Kidney glomerular epithelial cell (primary cell): ENCODE measurements at regions not wholly inside any gene's neighbourhood (a gene's known extent, or its start where the extent isn't known, plus 50 kb on each side); places are given as distances from the start of the nearest gene placed in this dataset.

Source experiments
- DNase-seq: peaks from one replicate; lab custom pipeline; 2025; lab: John Stamatoyannopoulos, UW

DNA sequence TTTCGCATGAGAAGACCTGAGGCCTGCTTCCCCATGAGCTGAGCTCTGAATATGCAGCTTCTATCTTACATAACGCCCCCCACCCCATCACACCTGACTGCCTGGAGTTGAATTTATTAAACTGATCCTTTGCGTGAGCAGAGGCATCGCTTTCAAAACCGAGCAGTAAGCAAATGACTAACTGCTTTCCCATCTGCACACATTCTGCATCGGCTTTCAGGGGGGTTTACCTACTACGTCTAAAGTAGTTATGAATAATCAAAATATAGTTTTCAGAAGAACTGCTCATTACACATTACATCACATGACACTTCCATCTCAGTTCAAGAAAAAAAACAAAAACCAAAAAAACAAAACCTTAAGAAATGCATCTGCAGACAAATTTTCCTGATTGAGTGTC is 54.7 kb upstream of the EGR2 start:
- no peak for DNase-seq

DNA sequence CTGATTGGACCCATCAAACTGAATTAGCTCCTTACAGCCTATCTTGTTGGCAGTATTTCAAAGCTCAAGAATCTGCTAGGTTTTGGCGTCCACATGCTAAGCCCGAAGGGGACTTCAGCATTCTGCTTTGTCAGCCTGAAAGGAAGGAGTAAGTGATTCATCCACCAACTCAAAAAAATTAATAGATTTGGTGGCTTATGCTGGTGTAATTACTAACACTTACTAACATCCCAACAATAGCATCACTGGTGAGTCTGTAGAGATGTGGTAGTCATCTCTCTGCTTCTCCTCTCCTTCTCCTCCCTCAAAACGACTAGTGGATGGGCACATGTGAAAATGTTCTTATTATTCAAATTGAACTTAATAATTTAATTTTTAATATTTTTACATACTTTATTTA is 53.8 kb upstream of the EGR2 start:
- DNase-seq: no peak

DNA sequence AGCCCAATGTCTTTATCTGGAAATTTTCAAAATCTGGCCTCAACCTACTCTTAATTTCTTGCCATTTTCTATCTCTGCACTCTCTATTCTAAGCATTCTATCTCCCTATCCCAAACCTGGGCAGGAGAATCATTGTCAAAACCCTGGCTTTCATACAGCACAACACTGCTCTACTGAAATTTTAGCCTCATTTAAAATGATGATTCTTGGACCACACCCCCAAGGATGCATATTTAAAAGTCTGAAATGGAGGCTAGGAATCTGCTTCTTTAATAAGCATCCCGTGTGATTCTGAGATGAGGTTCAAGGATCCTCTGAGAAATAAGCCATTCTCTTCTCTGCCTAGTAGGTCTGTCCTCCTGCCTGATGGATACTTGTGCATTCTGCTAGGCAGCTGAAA is 50.8 kb upstream of the EGR2 start:
- DNase-seq: no peak

DNA sequence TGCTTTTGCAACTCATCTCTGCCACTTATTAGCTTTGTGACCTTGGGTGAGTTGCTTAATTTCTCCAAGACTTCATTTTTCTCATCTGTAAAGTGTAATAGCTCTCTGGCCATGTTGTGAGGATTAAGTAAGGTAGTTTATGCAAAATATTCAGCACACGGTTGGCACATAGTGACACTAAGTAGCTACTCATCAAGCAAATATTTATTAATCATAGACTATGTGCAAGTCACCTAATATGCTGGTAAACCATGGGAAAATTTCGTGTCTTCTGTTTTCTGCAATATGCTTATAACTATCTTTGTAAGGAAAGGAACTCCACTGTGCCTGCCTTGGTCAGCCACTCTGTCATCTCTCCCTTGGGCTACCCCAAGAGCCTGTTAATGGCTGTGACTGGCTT is 50.3 kb upstream of the EGR2 start:
- no peak for DNase-seq
